MM.1S (cell line): ENCODE measurements at regions not wholly inside any gene's neighbourhood (a gene's known extent, or its start where the extent isn't known, plus 50 kb on each side); places are given as distances from the start of the nearest gene placed in this dataset.

ENCODE experiments used
- DNase-seq: peaks from one replicate; pipeline ENCODE4 v3.0.0-alpha.2; 2015
- H2AFZ ChIP-seq: fragments of 300-600 bp; sonication (generic); 2 replicates; pipeline ENCODE4 v1.6.0; 2016; ENCODE audit warnings: antibody characterized with exemption, low read length
- H3F3A ChIP-seq: fragments of 300-600 bp; sonication (generic); 2 replicates; pipeline ENCODE4 v1.6.1; 2016; ENCODE audit warnings: mild to moderate bottlenecking, antibody characterized with exemption, low read length, moderate library complexity, mixed read lengths; ENCODE audit not compliant: insufficient read depth
- H3K27ac ChIP-seq: fragments of 300-600 bp; sonication (generic); 2 replicates; pipeline ENCODE4 v1.5.1; 2016; ENCODE audit warnings: mild to moderate bottlenecking, low read length
- H3K27me3 ChIP-seq: fragments of 300-600 bp; sonication (generic); replicated peaks from 2 replicates; pipeline ENCODE4 v1.6.0; 2016; ENCODE audit warnings: low read length; ENCODE audit not compliant: insufficient read depth
- H3K36me3 ChIP-seq: fragments of 300-600 bp; sonication (generic); replicated peaks from 2 replicates; pipeline ENCODE4 v1.6.1; 2016; ENCODE audit warnings: mild to moderate bottlenecking, low read length, mixed read lengths; ENCODE audit not compliant: insufficient read depth
- H3K4me1 ChIP-seq: fragments of 300-600 bp; sonication (generic); 2 replicates; pipeline ENCODE4 v1.6.1; 2016; ENCODE audit warnings: low read length, mixed read lengths
- H3K4me2 ChIP-seq: fragments of 300-600 bp; sonication (generic); 2 replicates; pipeline ENCODE4 v1.6.0; 2016; ENCODE audit warnings: low read depth, low read length
- H3K4me3 ChIP-seq: fragments of 300-600 bp; sonication (generic); 2 replicates; pipeline ENCODE4 v1.5.1; 2016; ENCODE audit warnings: low read length, mixed read lengths
- H3K79me2 ChIP-seq: fragments of 300-600 bp; sonication (generic); 2 replicates; pipeline ENCODE4 v1.6.1; 2016; ENCODE audit warnings: mixed run types, low read length, mixed read lengths
- H3K9ac ChIP-seq: fragments of 300-600 bp; sonication (generic); 2 replicates; pipeline ENCODE4 v1.6.1; 2016; ENCODE audit warnings: low read length, mixed read lengths
- H3K9me2 ChIP-seq: fragments of 300-600 bp; sonication (generic); replicated peaks from 2 replicates; pipeline ENCODE4 v1.6.1; 2016; ENCODE audit warnings: mild to moderate bottlenecking, low read length, mixed read lengths; ENCODE audit not compliant: insufficient read depth
- H3K9me3 ChIP-seq: fragments of 300-600 bp; sonication (generic); replicated peaks from 2 replicates; pipeline ENCODE4 v1.6.1; 2016; ENCODE audit warnings: mild to moderate bottlenecking, low read length, mixed read lengths; ENCODE audit not compliant: insufficient read depth
- H4K20me1 ChIP-seq: fragments of 300-600 bp; sonication (generic); 2 replicates; pipeline ENCODE4 v1.6.1; 2016; ENCODE audit warnings: mild to moderate bottlenecking, low read length, moderate library complexity, mixed read lengths; ENCODE audit not compliant: insufficient read depth
- EZH2 ChIP-seq: fragments of 300-600 bp; sonication (generic); optimal IDR thresholded peaks from 2 replicates; pipeline ENCODE3; 2017; ENCODE audit warnings: low read depth, mild to moderate bottlenecking, antibody characterized with exemption, low read length, mixed read lengths
- EZH2phosphoT487 ChIP-seq: fragments of 300-600 bp; sonication (generic); IDR thresholded peaks from 2 replicates; pipeline ENCODE4 v1.6.1; 2018; ENCODE audit warnings: antibody characterized with exemption, low read length
- TF ChIP-seq, protein P1 (sequence below): fragments of 300-600 bp; sonication (generic); IDR thresholded peaks from 2 replicates; pipeline ENCODE4 v1.5.1; 2016; ENCODE audit warnings: antibody characterized with exemption, low read length, mixed read lengths

DNA sequence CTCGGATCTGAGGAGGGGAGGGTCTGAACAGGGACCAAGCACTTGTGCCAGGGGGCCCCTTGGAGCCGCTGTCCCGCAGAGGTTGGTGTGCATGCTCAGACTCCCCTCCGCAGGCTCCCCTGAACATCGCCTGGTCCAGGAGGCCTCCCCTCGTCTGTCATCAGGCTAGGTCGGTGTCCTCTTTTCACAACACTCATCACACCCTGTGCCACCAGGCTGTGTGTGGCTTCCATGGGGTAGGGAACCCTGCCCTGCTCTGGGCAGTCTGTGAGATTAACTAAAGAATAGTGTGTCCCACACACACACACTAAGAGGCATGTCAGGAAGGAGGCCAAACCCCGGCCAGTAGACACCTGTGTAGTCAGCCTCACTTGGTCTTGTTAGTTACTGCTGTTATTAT, 119.3 kb downstream of the C5orf15 start:
- H3K4me2 ChIP-seq: no peak overlapping the region
- no peaks in the 10 kb centered on the region for H3K36me3 ChIP-seq
- H3K4me3 ChIP-seq: no peak overlapping the region
- DNase-seq: no peak
- peaks cover 38% of the 10 kb centered on the region for H3K4me1 ChIP-seq
- H3K27ac ChIP-seq: no peak overlapping the region
- no peak overlapping the region for H3K9ac ChIP-seq
- H2AFZ ChIP-seq: no peak overlapping the region
- H3K79me2 ChIP-seq: no peaks in the 10 kb centered on the region
- peaks cover 12% of the 10 kb centered on the region for H3F3A ChIP-seq
- H3K27me3 ChIP-seq: no peaks in the 10 kb centered on the region
- H3K9me3 ChIP-seq: no peaks in the 10 kb centered on the region
- TF ChIP-seq EZH2 (no peak), EZH2phosphoT487 (no peak)
- TF ChIP-seq, protein P1, sequence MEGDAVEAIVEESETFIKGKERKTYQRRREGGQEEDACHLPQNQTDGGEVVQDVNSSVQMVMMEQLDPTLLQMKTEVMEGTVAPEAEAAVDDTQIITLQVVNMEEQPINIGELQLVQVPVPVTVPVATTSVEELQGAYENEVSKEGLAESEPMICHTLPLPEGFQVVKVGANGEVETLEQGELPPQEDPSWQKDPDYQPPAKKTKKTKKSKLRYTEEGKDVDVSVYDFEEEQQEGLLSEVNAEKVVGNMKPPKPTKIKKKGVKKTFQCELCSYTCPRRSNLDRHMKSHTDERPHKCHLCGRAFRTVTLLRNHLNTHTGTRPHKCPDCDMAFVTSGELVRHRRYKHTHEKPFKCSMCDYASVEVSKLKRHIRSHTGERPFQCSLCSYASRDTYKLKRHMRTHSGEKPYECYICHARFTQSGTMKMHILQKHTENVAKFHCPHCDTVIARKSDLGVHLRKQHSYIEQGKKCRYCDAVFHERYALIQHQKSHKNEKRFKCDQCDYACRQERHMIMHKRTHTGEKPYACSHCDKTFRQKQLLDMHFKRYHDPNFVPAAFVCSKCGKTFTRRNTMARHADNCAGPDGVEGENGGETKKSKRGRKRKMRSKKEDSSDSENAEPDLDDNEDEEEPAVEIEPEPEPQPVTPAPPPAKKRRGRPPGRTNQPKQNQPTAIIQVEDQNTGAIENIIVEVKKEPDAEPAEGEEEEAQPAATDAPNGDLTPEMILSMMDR: no peak
- no peaks in the 10 kb centered on the region for H4K20me1 ChIP-seq
- H3K9me2 ChIP-seq: no peaks in the 10 kb centered on the region

DNA sequence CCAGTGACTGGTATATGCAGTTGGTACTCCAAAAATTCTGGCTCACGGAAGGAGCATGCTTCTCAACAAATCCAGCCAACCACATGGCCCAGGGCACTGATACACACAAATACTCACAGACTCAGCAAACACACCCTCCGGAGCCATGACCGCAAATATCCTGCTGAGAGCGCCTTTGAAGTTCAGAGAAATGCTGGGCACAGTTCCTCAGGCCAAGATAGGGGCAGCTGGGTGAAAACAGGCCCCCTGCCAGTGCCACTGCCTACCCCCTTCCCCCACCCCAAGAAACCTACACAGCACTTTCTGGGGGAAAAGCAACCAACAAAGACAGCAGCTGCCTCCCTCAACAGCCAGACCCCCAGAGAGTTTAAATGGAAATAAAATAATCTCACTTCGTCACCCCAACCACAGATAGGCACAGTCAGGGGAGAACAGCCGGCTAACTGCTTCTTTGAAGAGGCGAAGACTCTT, 120.0 kb downstream of the C5orf15 start:
- H2AFZ ChIP-seq: peak overlapping the region; percentile 6; the same call in 1 of the 2 replicates
- peak overlapping the region; percentile 35; the same call in 1 of the 2 replicates for H3K4me2 ChIP-seq
- peaks cover 12% of the 10 kb centered on the region for H3F3A ChIP-seq
- DNase-seq: peak; percentile 91
- peak overlapping the region; percentile 22; the same call in 1 of the 2 replicates for H3K27ac ChIP-seq
- no peaks in the 10 kb centered on the region for H4K20me1 ChIP-seq
- no peaks in the 10 kb centered on the region for H3K9me2 ChIP-seq
- H3K9me3 ChIP-seq: no peaks in the 10 kb centered on the region
- H3K4me3 ChIP-seq: no peak overlapping the region
- peaks cover 38% of the 10 kb centered on the region for H3K4me1 ChIP-seq
- TF ChIP-seq EZH2phosphoT487: no peak
- TF ChIP-seq, protein P1: no peak
- no peak for TF ChIP-seq EZH2
- no peak overlapping the region for H3K9ac ChIP-seq
- H3K27me3 ChIP-seq: no peaks in the 10 kb centered on the region
- no peaks in the 10 kb centered on the region for H3K79me2 ChIP-seq
- H3K36me3 ChIP-seq: no peaks in the 10 kb centered on the region

DNA sequence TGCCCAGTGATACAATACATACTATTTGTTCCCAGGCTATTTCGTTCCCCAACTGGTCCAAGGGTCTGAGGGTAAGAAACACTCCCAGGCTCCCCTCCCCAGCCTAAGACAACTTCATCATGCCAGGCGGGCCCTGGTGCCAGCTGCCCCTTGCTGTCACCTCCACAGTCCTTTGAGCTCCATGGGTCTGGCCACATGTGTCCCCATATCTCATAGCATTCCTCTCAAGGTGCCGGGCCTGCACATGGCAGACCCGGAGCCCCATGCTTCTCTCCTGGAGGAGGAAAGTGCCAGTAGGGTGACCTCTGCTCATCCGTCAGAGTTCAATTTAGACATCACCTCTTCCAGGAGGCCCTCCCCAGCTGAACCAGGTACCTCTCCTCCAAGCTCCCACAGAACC, 120.5 kb downstream of the C5orf15 start:
- Histone ChIP-seq H3K4me3 (no peak overlapping the region), H3K9ac (no peak overlapping the region), H3K4me2 (peak overlapping the region; percentile 35; the same call in 1 of the 2 replicates), H4K20me1 (no peaks in the 10 kb centered on the region), H3K9me3 (no peaks in the 10 kb centered on the region), H3F3A (peaks cover 12% of the 10 kb centered on the region), H3K4me1 (peaks cover 38% of the 10 kb centered on the region), H3K27me3 (no peaks in the 10 kb centered on the region), H3K9me2 (no peaks in the 10 kb centered on the region), H3K36me3 (no peaks in the 10 kb centered on the region), H3K79me2 (no peaks in the 10 kb centered on the region), H3K27ac (peak overlapping the region; percentile 22; the same call in 1 of the 2 replicates), H2AFZ (peak overlapping the region; percentile 6; the same call in 1 of the 2 replicates)
- DNase-seq: no peak
- TF ChIP-seq EZH2phosphoT487 (no peak), EZH2 (no peak)
- TF ChIP-seq, protein P1: no peak
